H1 (cell line): ENCODE measurements at regions not wholly inside any gene's neighbourhood (a gene's known extent, or its start where the extent isn't known, plus 50 kb on each side); places are given as distances from the start of the nearest gene placed in this dataset.
A peak's percentile ranks its signal among the peaks of the same experiment; 100 is the strongest.

ENCODE experiments used
- CTCF ChIA-PET: fragments of 300-600 bp; sonication (Branson Sonifier 250); formaldehyde crosslinking; loops from one replicate; lab custom pipeline; 2021; ENCODE audit not compliant: partially characterized antibody; lab: Charles Lee
- POLR2A ChIA-PET: fragments of 300-600 bp; sonication (Branson Sonifier 250); formaldehyde crosslinking; loops from one replicate; lab custom pipeline; 2021; ENCODE audit warnings: inconsistent platforms; ENCODE audit not compliant: partially characterized antibody; lab: Charles Lee
- DNase-seq, 2 experiments: peaks; one replicate each; pipeline versions ENCODE4 v3.0.0 to v3.0.0-alpha.2; 2010 to 2022; ENCODE audit warnings: low spot score in 2 of 2, low read depth in 1 of 2, mixed read lengths in 1 of 2
- FAIRE-seq: peaks from 2 replicates; lab custom pipeline; 2011; peaks lifted over from hg19 to GRCh38; lab: Jason Lieb, UNC
- H2AFZ ChIP-seq: 2 replicates; pipeline ENCODE4 v1.8.1; 2012; ENCODE audit warnings: low read length, inconsistent platforms
- H2AK5ac ChIP-seq: 2 replicates; pipeline ENCODE4 v1.6.1; 2013; ENCODE audit warnings: low read depth, low read length
- H2BK120ac ChIP-seq: replicated peaks from 2 replicates; pipeline ENCODE3; 2013; ENCODE audit warnings: low read depth, low read length, inconsistent platforms
- H2BK12ac ChIP-seq: 2 replicates; pipeline ENCODE4 v1.6.1; 2013; ENCODE audit warnings: low read depth, low read length
- H2BK15ac ChIP-seq: 2 replicates; pipeline ENCODE4 v1.6.1; 2013; ENCODE audit warnings: low read length
- H2BK20ac ChIP-seq: 2 replicates; pipeline ENCODE4 v1.6.1; 2013; ENCODE audit warnings: low read length
- H2BK5ac ChIP-seq: 2 replicates; pipeline ENCODE4 v1.6.1; 2013; ENCODE audit warnings: low read depth, low read length
- H3K14ac ChIP-seq: 2 replicates; pipeline ENCODE4 v1.6.1; 2013; ENCODE audit warnings: inconsistent platforms; ENCODE audit not compliant: insufficient read length
- H3K18ac ChIP-seq: 2 replicates; pipeline ENCODE4 v1.6.1; 2013; ENCODE audit warnings: low read length; ENCODE audit errors: extremely low read depth
- H3K23ac ChIP-seq: 2 replicates; pipeline ENCODE4 v1.6.1; 2013; ENCODE audit warnings: inconsistent platforms; ENCODE audit not compliant: insufficient read length
- H3K23me2 ChIP-seq: 2 replicates; pipeline ENCODE4 v1.6.1; 2013; ENCODE audit warnings: low read depth, low read length
- H3K27ac ChIP-seq: 2 replicates; pipeline ENCODE4 v1.6.1; 2011; ENCODE audit warnings: low read depth, low read length, inconsistent platforms
- H3K27me3 ChIP-seq, 4 experiments: replicated peaks in 1 of 4; 1 replicate in 1 of 4; 2 replicates in 3 of 4; pipeline versions ENCODE4 v1.6.1 to v1.8.1; 2011 to 2013; ENCODE audit warnings: low read length in 3 of 4, mild to moderate bottlenecking in 3 of 4, inconsistent platforms in 2 of 4, mixed read lengths in 2 of 4, moderate library complexity in 1 of 4; ENCODE audit not compliant: control insufficient read depth in 3 of 4, insufficient read depth in 3 of 4; ENCODE audit errors: extremely low read depth in 1 of 4
- H3K36me3 ChIP-seq, 4 experiments: 2 replicates each; pipeline versions ENCODE4 v1.6.1 to v1.8.1; 2011 to 2013; ENCODE audit warnings: mild to moderate bottlenecking in 4 of 4, low read length in 3 of 4, moderate library complexity in 2 of 4, control low read depth in 1 of 4, inconsistent platforms in 1 of 4; ENCODE audit not compliant: insufficient read depth in 4 of 4, control insufficient read depth in 2 of 4
- H3K4ac ChIP-seq: replicated peaks from 2 replicates; pipeline ENCODE3; 2013; ENCODE audit warnings: low read length, low read depth, mixed read lengths, inconsistent platforms; ENCODE audit not compliant: insufficient read length
- H3K4me1 ChIP-seq, 4 experiments: replicated peaks in 1 of 4; 1 replicate in 1 of 4; 2 replicates in 3 of 4; pipeline versions ENCODE4 v1.6.1 to v1.8.1; 2011 to 2013; ENCODE audit warnings: low read length in 3 of 4, inconsistent platforms in 2 of 4, mixed read lengths in 1 of 4; ENCODE audit not compliant: insufficient read depth in 4 of 4, control insufficient read depth in 3 of 4
- H3K4me2 ChIP-seq, 2 experiments: 2 replicates each; pipeline versions ENCODE4 v1.6.1 to v1.8.1; 2011 to 2013; ENCODE audit warnings: low read depth in 2 of 2, low read length in 2 of 2, control low read depth in 1 of 2, inconsistent platforms in 1 of 2, mild to moderate bottlenecking in 1 of 2; ENCODE audit not compliant: insufficient read depth in 1 of 2
- H3K4me3 ChIP-seq, 4 experiments: fragments of 200-600, 300-600 bp in 1 of 4; sonication (generic), shearing (Covaris generic), sonication (Bioruptor Twin) in 1 of 4; 2 replicates each; pipeline versions ENCODE4 v1.5.1 to v1.8.1; 2011 to 2016; ENCODE audit warnings: low read length in 4 of 4, low read depth in 3 of 4, control low read depth in 2 of 4, inconsistent platforms in 2 of 4, mild to moderate bottlenecking in 2 of 4, mixed read lengths in 1 of 4, moderate library complexity in 1 of 4; ENCODE audit not compliant: insufficient read depth in 2 of 4; ENCODE audit errors: extremely low read depth in 1 of 4
- H3K56ac ChIP-seq: replicated peaks from 2 replicates; pipeline ENCODE3; 2013; ENCODE audit warnings: low read depth, mild to moderate bottlenecking, mixed read lengths, low read length, inconsistent platforms; ENCODE audit not compliant: insufficient read length
- H3K79me1 ChIP-seq: 2 replicates; pipeline ENCODE4 v1.6.1; 2013; ENCODE audit warnings: low read depth, low read length, control low read depth
- H3K79me2 ChIP-seq, 2 experiments: 2 replicates each; pipeline versions ENCODE4 v1.6.1 to v1.8.1; 2012 to 2013; ENCODE audit warnings: low read length in 2 of 2, mild to moderate bottlenecking in 2 of 2, inconsistent platforms in 1 of 2; ENCODE audit not compliant: insufficient read depth in 2 of 2, control insufficient read depth in 1 of 2
- H3K9ac ChIP-seq, 4 experiments: replicated peaks in 1 of 4; 1 replicate in 1 of 4; 2 replicates in 3 of 4; pipeline versions ENCODE4 v1.6.1 to v1.8.1; 2011 to 2013; ENCODE audit warnings: low read depth in 3 of 4, low read length in 3 of 4, control low read depth in 2 of 4, mild to moderate bottlenecking in 2 of 4, moderate library complexity in 2 of 4, inconsistent platforms in 1 of 4; ENCODE audit errors: extremely low read depth in 1 of 4
- H3K9me3 ChIP-seq, 2 experiments: 2 replicates each; pipeline versions ENCODE4 v1.6.1 to v1.8.1; 2012 to 2013; ENCODE audit warnings: mild to moderate bottlenecking in 2 of 2, moderate library complexity in 2 of 2, control low read depth in 1 of 2, inconsistent platforms in 1 of 2, low read depth in 1 of 2, low read length in 1 of 2, mixed read lengths in 1 of 2; ENCODE audit not compliant: insufficient read depth in 2 of 2
- H4K20me1 ChIP-seq, 2 experiments: replicated peaks in 1 of 2; 2 replicates each; pipeline versions ENCODE3 to v1.8.1; 2011 to 2013; ENCODE audit warnings: inconsistent platforms in 2 of 2, low read length in 2 of 2, mild to moderate bottlenecking in 1 of 2; ENCODE audit not compliant: insufficient read depth in 2 of 2, control insufficient read depth in 1 of 2
- H4K5ac ChIP-seq: 2 replicates; pipeline ENCODE4 v1.6.1; 2013; ENCODE audit warnings: low read length, low read depth, mixed read lengths, inconsistent platforms; ENCODE audit not compliant: insufficient read length
- H4K8ac ChIP-seq: 2 replicates; pipeline ENCODE4 v1.8.0; 2013; ENCODE audit warnings: mild to moderate bottlenecking, moderate library complexity, low read length, inconsistent platforms; ENCODE audit not compliant: insufficient read depth; ENCODE audit errors: extremely low read depth
- H4K91ac ChIP-seq: replicated peaks from 2 replicates; pipeline ENCODE3; 2013; ENCODE audit warnings: low read length, mixed read lengths, inconsistent platforms; ENCODE audit not compliant: insufficient read length
- MAFK ChIP-seq: IDR thresholded peaks from 2 replicates; pipeline ENCODE4 v1.6.1; 2012; ENCODE audit warnings: low read depth, mild to moderate bottlenecking, improper control_type of control experiment, low read length
- SP2 ChIP-seq: IDR thresholded peaks from 2 replicates; pipeline ENCODE4 v1.6.1; 2012; ENCODE audit warnings: mild to moderate bottlenecking, low read length, inconsistent platforms
- WGBS, 2 experiments: shearing (Covaris generic) in 1 of 2; methylation state at CpG; one replicate each; pipeline versions ENCODE4 v1.1.6 to v1.1.7; 2013 to 2015; ENCODE audit warnings: low lambda C conversion rate in 2 of 2, mixed read lengths in 2 of 2, inconsistent platforms in 1 of 2, low coverage in 1 of 2, missing lambda C conversion rate in 1 of 2; ENCODE audit not compliant: insufficient replicate concordance in 2 of 2, insufficient coverage in 1 of 2, insufficient read length in 1 of 2; ENCODE audit errors: extremely low coverage in 1 of 2, missing lambda C conversion rate in 1 of 2; 5-methylcytosine and 5-hydroxymethylcytosine counted together

- H3K14ac ChIP-seq = no peak overlapping the region
- H3K79me1 ChIP-seq = no peaks in the 10 kb centered on the region
- H3K4me3 ChIP-seq = no peak overlapping the region
- H3K56ac ChIP-seq = no peak overlapping the region
- H2BK5ac ChIP-seq = no peak overlapping the region
- no peak overlapping the region for H3K18ac ChIP-seq
- H3K23me2 ChIP-seq = no peaks in the 10 kb centered on the region
- no peaks in the 10 kb centered on the region for H3K36me3 ChIP-seq
- no peak overlapping the region for H4K8ac ChIP-seq
- no peak overlapping the region for H2BK20ac ChIP-seq
- no peaks in the 10 kb centered on the region for H3K9me3 ChIP-seq
- H3K79me2 ChIP-seq = no peaks in the 10 kb centered on the region
- H4K20me1 ChIP-seq = no peaks in the 10 kb centered on the region
- H2AFZ ChIP-seq = no peak overlapping the region
- H2AK5ac ChIP-seq = no peak overlapping the region
- no peak overlapping the region for H3K27ac ChIP-seq
- 87% methylated on average over 1 of the region's 1 CpG; no CpG with 5 or more reads in 1 of the 2 experiments for WGBS, 2 experiments
- no peak overlapping the region for H2BK12ac ChIP-seq
- no peak overlapping the region for H4K5ac ChIP-seq
- H3K4ac ChIP-seq = no peak overlapping the region
- TF ChIP-seq MAFK (0 out of 2 replicates have a peak, but pooled peaks have one; percentile 2), SP2 (no peak)
- no peaks in the 10 kb centered on the region for H3K27me3 ChIP-seq
- ChIA-PET CTCF (interaction anchor here (0.8 kb wide), 1 partner anchor 342 kb away, joined by 3 read pairs; no protein-coding TSS in a partner anchor), POLR2A (no interaction called here)
- H3K9ac ChIP-seq = no peak overlapping the region
- FAIRE-seq (no peak), DNase-seq (no peak)
- no peak overlapping the region for H2BK120ac ChIP-seq
- no peak overlapping the region for H3K23ac ChIP-seq
- no peaks in the 10 kb centered on the region for H3K4me1 ChIP-seq
- H4K91ac ChIP-seq = no peak overlapping the region
- no peak overlapping the region for H2BK15ac ChIP-seq
- H3K4me2 ChIP-seq = no peak overlapping the region
These were observed 78.1 kb downstream of the GP2 start for GRCh38 chr16:20249211-20249610.
